Stimulated activated CD4-positive, alpha-beta T cell treated with anti-CD3 and anti-CD28 coated beads, Interleukin-4, amount 100 ng/mL, for 1 hour (primary cell): ENCODE measurements at regions not wholly inside any gene's neighbourhood (a gene's known extent, or its start where the extent isn't known, plus 50 kb on each side); places are given as distances from the start of the nearest gene placed in this dataset.
"Not testable (repeated sequence)": the region's sequence is repeated elsewhere in the genome, so short reads cannot be mapped to it uniquely, and the experiment has no call there.

Experiments
- DNase-seq: peaks from one replicate; pipeline ENCODE4 v3.0.0-alpha.2; 2020

- DNase-seq, result no peak
Measured at GRCh38 chr15:70576276-70576675, 187.1 kb downstream of the UACA start.

DNA sequence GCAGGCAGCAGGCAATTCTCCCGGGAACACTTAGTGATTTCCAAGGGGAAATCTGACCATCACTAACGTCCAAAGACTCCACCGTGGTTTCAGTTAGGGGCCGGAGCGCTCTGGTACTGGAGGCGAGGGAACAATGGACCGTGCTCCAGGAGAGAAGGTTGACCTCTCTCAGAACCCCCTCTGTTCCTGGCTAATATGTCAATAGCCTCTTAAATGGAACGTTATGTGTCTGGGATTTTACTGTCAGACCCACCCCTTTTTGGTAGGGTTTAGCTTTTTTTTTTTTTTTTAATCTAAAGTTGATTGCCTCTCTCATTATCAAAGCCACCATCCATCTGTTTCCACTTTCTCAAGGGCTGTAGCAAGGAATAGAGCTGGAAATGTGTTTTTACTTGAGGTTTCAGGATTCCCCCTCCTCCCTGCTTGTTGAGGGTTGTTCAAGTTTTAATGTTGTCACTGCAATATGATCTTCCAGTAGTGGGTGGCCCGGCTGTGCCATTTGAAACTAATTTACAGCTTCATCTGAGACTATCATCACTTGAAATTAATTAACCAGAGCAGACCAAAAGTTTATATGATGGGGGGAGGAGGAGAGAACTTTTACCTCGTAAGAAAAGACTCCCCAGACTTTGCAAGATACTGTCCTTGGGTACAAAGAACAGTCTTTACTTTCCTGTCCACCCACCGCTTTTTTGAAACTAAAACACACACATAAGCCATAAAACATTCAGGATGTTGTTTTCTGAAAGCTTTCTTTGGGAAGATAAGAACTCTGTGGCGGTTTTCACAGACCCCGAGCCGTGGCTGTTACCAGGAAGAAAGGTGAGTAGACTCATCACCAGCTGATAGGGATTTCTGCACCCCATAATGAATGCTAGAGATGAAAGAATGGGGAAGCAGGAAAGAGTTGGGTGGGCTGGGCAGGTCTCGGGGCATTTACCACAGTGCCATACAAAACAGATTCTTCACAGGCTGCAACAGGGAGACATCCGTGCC lies 187.8 kb downstream of the UACA start:
- no peak for DNase-seq

- not testable (repeated sequence) for DNase-seq
Measured at GRCh38 chr15:70574325-70574724, 189.0 kb downstream of the UACA start.

DNA sequence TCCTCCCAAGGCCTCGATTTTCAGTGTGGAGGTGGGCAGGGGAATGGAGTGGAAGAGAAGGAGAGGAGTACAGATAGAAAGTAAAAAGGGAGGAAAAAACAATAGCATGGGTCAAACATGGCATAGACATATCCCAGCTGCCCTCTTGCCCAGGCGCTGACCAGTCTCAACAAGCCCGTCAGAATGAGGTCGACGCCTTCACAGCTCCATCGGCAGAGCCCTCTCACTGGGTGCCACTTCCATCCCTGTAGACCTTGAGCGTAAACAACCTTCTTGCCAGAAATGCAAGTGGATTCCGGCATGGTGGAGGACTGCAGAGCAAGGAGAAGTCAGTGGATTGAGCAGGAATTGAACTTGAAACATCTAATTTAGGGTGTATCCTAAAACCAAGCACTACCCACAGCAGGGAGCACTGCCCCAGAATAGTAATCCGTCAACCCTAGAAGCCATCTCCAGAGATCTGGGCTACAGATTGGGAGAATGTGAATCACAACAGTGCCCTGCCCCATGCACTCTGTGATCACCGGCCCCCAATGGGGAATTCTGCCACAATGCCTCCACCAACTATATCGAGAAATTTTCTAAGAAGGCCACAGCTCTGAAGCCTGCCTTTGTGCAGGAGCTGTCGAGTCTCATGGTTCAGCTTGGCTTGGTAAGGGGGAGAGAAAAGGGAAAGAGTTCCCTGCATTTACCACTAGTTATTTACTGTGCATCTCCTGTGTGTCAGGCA lies 190.1 kb downstream of the UACA start:
- DNase-seq, result no peak

DNA sequence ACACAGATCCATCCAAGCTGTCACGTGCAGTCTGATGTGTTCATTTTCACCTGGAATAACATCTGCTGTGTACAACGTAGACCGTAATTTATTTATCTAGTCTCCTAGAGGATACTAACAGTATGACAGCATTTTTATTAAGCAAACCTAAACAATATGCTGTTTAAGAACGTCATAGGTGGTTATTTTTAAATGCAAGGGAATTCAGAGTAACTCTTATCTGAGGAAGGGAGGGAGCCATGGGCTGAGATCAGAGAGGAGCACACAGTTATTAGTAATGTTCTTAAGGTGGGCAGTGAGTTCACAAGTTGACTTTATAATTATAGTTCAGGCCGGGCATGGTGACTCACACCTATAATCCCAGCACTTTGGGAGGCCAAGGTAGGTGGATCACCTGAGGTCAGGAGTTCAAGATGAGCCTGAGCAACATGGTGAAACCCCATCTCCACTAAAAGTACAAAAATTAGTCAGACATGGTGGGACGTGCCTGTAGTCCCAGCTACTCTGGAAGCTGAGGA lies 193.6 kb downstream of the UACA start:
- DNase-seq, result no peak

- DNase-seq, result no peak
Measured at GRCh38 chr15:70569091-70569713, 194.2 kb downstream of the UACA start.

DNA sequence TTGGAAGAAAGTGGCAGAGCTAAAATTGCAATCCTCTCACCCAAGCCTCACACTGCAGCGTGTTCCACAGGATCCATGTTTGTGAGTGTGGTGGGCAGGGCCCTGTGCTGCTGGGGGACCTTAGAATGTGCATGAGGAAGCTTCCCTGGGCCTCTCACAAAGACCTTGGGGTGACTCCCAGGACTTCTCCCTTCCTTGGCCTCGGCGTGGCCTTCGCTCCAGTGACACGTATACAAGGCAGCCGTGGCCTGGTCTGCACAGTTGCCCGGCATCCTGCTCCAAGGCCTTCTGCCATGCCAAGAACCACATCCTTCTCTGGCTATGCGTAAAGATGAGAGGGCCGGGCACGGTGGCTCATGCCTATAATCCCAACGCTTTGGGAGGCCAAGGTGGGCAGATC lies 196.4 kb downstream of the UACA start:
- DNase-seq, result no peak

- no peak for DNase-seq
Measured at GRCh38 chr15:70566047-70566835, 197.1 kb downstream of the UACA start.

DNA sequence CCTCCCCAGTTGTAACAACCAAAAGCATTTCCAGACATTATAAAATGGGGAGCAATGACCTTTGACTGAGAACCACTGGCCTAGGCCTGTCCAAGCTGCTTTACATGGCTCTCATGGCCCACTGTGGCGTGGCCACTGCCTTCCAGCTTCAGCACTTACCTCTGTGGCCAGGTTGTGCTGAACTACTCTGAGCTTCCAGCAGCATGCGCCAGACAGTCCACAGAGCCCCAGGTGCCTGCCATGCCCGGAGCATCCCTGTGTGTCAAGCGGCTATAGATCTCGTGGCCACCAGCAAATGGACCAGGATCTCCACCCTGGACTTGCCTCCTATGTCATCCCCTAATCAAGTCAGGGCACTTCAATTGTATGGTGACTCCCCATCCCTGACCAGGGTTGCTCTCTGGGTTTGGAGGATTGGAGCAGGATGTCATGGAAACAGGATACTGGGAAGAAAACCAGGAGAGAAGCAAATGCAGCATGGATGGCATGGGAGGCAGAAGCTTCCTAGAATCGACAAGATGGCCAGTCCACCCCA lies 199.7 kb downstream of the UACA start:
- DNase-seq, result no peak

GRCh38 chr15:70562906-70563305 lies 200.5 kb downstream of the UACA start:
- DNase-seq, result no peak

- no peak for DNase-seq
Measured at GRCh38 chr15:70561885-70562284, 201.5 kb downstream of the UACA start.

GRCh38 chr15:70560617-70561328 lies 202.6 kb downstream of the UACA start:
- DNase-seq, result no peak

DNA sequence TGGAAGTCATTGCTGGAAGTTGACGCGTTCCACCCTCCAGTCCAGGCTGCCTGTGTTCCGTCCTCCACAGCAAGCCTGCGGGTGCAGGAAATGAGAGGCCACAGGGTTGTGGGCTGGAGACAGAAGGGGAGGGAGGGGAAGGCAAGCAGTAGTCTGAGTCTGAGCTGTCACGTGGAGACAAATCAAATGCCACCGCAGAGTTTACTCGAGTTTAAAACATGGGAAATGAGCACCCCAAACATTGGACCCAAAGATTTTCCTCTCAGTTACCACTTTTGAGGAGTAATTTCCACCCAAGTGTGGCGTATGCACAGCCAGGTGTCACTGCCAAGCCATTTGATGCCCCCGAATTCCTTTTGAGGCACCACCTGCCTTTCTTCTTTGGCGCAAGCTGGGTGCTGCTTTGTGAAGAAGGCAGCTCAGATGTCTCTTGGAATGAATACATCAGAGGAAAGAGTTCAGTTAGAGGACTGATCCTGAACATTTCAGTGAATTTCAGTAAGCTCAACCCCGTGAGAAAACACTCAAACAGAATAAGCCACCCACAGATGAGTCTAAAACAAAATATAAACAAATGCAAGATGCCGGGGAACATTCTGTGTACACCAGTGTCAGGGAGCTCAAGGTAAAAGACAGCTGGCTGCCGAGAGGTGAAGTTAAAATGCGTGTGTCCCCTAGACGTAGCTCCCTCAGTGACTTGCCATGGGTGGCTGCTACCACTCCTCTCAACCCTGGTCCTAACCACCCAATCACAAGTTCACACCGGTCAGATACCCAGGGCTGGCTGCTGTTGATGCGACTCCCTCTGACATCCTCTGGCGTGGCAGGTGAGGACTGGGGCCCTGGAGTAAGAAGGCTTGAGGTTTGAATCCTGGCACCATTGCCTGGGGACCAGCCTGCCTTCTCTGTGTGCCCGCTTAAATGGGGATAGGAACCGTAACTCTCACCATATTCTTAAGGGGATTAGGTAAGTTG lies 203.8 kb downstream of the UACA start:
- DNase-seq, result peak; percentile 54

GRCh38 chr15:70558406-70559264 lies 204.7 kb downstream of the UACA start:
- DNase-seq, result no peak

DNA sequence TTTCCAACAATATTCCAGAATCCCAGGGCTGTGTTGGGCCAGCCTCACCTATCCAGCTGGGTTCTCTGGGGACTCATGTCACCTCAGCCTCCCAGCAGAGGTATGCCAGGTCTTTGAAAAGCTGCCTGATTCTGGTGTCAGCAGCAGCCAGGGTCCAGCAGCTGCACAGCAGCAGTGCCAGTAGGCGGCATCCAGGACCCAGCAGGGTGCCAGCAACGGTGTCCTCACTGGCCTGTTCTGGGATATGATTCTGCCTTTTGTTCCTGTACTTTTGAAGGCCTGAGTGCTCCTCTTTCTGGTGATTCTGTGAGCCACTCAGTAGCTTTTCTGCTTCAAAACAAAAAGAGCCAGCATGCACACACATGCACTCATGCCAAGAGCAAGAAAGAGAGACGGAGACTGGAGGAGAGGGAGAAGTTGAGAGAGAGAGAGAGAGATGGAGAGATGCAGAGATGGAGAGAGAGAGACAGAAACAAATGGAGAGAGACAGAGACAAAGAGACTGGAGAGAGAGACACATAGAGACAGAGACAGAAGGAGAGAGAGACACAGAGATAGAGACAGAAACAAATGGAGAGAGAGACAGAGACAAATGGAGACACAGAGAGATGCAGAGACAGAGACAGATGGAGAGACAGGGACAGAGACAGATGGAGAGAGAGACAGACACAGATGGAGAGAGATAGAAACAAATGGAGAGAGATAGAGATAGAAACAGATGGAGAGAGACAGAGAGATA lies 205.7 kb downstream of the UACA start:
- DNase-seq, result no peak

DNA sequence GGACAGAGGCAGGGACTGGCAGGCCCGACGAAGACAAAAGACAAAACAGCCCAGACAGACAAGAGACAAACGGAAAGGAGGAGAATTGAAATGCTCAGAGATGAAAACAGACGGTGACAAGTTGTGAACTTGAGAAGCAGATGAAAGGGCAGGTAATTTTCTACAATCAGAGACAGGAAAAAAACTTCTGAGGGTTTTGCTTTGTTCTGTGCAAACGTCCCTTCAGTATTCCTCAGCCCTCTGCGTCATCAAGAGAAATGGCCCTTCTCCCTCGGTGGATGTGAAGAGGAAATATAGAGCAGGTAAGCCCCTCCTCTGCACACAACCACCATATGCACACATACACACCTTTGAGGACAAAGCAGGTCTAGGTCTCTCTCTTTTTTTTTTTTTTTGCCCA lies 206.6 kb downstream of the UACA start:
- no peak for DNase-seq

GRCh38 chr15:70556151-70556741 lies 207.1 kb downstream of the UACA start:
- DNase-seq, result no peak

DNA sequence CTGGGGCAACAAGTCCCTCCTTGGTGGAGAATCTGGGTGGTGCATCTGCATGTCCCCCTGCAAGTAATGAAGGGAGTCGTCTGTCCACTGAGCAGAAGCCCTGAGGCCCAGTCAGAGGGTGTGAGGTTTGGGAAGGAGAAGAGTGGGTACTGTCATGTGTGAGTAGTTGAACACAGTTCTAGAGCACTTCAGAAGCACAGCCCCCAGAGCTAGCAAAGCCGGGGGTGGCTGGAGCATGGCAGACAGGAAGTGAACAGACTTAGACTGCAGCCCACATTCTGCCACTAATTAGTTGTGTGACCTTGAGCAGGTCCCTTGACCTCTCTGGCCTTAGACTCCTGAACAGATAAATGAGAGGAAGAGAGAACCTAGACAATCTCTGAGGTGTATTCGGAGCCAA lies 207.6 kb downstream of the UACA start:
- no peak for DNase-seq
